MCF 10A (cell line): ENCODE measurements at regions not wholly inside any gene's neighbourhood (a gene's known extent, or its start where the extent isn't known, plus 50 kb on each side); places are given as distances from the start of the nearest gene placed in this dataset.
"Not testable (repeated sequence)": the region's sequence is repeated elsewhere in the genome, so short reads cannot be mapped to it uniquely, and the experiment has no call there.

Experiments used
- BruUV-seq: library from RNA; stranded (reverse); fragments of 400-500 nt; replicated peaks from 2 replicates; lab custom pipeline; 2021; lab: Mats Ljungman, UMichigan
- CTCF ChIA-PET: fragments of 300-600 bp; sonication (Branson Sonifier 250); formaldehyde crosslinking; extraction: SDS; loops from one replicate; lab custom pipeline; 2021; ENCODE audit warnings: antibody characterized with exemption, inconsistent platforms; lab: Yijun Ruan, JAX
- POLR2A ChIA-PET: fragments of 300-600, 350-650 bp; sonication (Branson Sonifier 250); formaldehyde crosslinking; extraction: SDS; loops from one replicate; lab custom pipeline; 2020; ENCODE audit warnings: antibody characterized with exemption, inconsistent platforms; lab: Yijun Ruan, JAX
- DNase-seq: peaks from one replicate; pipeline ENCODE4 v3.0.0-alpha.2; 2018; ENCODE audit not compliant: unreplicated experiment
- H3K27ac Mint-ChIP-seq: one replicate; pipeline ENCODE4 v1.8.0; 2022; ENCODE audit warnings: mild to moderate bottlenecking, low read depth, mixed read lengths; ENCODE audit not compliant: unreplicated experiment
- H3K27me3 Mint-ChIP-seq: one replicate; pipeline ENCODE4 v1.8.0; 2022; ENCODE audit warnings: mixed read lengths; ENCODE audit not compliant: insufficient read depth, unreplicated experiment
- H3K36me3 Mint-ChIP-seq: one replicate; pipeline ENCODE4 v1.8.0; 2022; ENCODE audit warnings: mild to moderate bottlenecking, moderate library complexity, mixed read lengths; ENCODE audit not compliant: insufficient read depth, unreplicated experiment
- H3K4me1 Mint-ChIP-seq: one replicate; pipeline ENCODE4 v1.8.0; 2022; ENCODE audit warnings: mixed read lengths; ENCODE audit not compliant: insufficient read depth, unreplicated experiment
- H3K4me3 Mint-ChIP-seq: one replicate; pipeline ENCODE4 v1.8.0; 2022; ENCODE audit warnings: mild to moderate bottlenecking, moderate library complexity, mixed read lengths; ENCODE audit not compliant: unreplicated experiment
- H3K9me3 Mint-ChIP-seq: one replicate; pipeline ENCODE4 v1.8.0; 2022; ENCODE audit warnings: mixed read lengths; ENCODE audit not compliant: unreplicated experiment
- intact Hi-C: fragments of 100-400 bp; cut with micrococcal nuclease; formaldehyde crosslinking; loops from 2 replicates; pipeline ENCODE4 v1.14.1; 2022
- TF ChIP-seq, protein P1 (sequence below): fragments of 200-600 bp; IDR thresholded peaks from one replicate; pipeline ENCODE4 v1.8.0; 2022; ENCODE audit warnings: antibody characterized with exemption, mild to moderate bottlenecking; ENCODE audit not compliant: unreplicated experiment

DNA sequence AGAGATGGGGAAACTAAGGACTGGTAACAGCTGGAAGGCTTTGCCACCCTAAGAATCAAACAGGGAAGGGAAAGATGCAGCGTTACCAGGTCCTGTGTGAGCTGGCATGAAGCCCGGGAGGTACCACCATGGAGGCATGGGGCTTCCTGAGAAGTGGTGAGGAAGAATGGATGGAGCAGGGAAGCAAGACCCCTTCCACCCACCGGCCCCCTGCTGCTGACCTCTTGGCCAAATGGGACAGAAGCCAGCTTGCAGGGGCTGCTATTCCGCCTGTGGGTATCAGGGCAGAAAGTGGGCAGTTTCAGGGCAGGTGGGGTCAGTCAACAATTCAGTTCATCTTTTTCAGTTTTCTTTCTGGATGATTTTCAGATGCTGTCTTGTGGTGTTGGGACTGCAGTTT, 1099.9 kb downstream of the TBC1D22A start:
- H3K27me3 Mint-ChIP-seq = peaks cover 14% of the 10 kb centered on the region
- no TSS peak for BruUV-seq
- H3K27ac Mint-ChIP-seq = no peak overlapping the region
- CTCF ChIA-PET = no interaction called here
- TF ChIP-seq, protein P1, sequence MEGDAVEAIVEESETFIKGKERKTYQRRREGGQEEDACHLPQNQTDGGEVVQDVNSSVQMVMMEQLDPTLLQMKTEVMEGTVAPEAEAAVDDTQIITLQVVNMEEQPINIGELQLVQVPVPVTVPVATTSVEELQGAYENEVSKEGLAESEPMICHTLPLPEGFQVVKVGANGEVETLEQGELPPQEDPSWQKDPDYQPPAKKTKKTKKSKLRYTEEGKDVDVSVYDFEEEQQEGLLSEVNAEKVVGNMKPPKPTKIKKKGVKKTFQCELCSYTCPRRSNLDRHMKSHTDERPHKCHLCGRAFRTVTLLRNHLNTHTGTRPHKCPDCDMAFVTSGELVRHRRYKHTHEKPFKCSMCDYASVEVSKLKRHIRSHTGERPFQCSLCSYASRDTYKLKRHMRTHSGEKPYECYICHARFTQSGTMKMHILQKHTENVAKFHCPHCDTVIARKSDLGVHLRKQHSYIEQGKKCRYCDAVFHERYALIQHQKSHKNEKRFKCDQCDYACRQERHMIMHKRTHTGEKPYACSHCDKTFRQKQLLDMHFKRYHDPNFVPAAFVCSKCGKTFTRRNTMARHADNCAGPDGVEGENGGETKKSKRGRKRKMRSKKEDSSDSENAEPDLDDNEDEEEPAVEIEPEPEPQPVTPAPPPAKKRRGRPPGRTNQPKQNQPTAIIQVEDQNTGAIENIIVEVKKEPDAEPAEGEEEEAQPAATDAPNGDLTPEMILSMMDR = no peak
- H3K36me3 Mint-ChIP-seq = no peaks in the 10 kb centered on the region
- H3K9me3 Mint-ChIP-seq = peaks cover 6% of the 10 kb centered on the region
- no peak for DNase-seq
- POLR2A ChIA-PET = no interaction called here
- intact Hi-C loops = no loop called here
- no peak overlapping the region for H3K4me3 Mint-ChIP-seq
- H3K4me1 Mint-ChIP-seq = no peaks in the 10 kb centered on the region

DNA sequence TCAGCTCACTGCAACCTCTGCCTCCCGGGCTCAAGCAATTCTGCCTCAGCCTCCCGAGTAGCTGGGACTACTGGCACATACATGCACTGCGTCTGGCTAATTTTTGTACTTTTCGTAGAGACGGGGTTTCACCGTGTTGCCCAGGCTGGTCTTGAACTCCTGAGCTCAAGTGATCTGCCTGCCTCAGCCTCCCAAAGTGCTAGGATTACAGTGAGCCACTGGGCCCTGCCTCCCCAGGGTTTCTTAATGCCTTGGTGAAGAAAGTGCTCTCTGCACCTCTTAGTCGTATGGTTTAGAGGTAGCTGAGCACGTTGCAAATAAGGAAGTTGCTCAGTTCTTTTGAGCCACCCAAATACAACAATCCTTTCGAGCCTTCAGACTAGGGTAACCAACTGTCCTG, 1098.5 kb downstream of the TBC1D22A start:
- peaks cover 22% of the 10 kb centered on the region for H3K27me3 Mint-ChIP-seq
- H3K4me3 Mint-ChIP-seq, BruUV-seq, POLR2A ChIA-PET, H3K4me1 Mint-ChIP-seq, DNase-seq, H3K27ac Mint-ChIP-seq, CTCF ChIA-PET, intact Hi-C loops, H3K9me3 Mint-ChIP-seq, H3K36me3 Mint-ChIP-seq: not testable (repeated sequence)

DNA sequence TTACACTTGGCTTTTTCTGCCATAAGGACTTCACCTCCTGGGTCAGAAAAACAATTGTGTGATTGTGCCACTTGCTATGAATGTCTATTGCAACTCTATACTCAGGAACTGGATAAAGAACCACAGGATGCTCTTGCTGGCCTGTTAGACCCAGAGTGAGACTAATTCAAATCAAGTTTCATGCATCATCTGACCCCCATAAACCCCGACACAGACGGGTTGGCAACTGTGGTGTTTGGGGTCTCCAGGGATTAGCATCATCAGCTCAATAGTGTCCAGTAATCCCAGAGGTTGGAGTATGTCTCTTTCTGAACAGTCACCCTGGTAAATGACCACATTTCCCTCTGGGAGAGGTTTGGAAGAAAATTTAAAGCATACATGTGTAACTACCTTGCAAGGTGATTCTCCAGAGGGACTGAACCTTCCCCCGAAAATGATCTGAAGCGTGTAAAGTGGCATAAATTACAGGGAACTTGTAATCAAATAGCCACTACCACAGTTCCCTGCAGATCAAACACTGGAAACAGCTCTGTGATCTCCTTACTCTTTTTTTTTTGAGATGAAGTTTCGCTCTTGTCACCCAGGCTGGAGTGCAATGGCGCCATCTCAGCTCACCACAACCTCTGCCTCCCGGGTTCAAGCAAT, 1097.6 kb downstream of the TBC1D22A start:
- TF ChIP-seq, protein P1 = no peak
- Mint-ChIP-seq H3K4me1 (no peaks in the 10 kb centered on the region), H3K9me3 (peaks cover 6% of the 10 kb centered on the region), H3K27me3 (peaks cover 22% of the 10 kb centered on the region), H3K27ac (no peak overlapping the region), H3K4me3 (no peak overlapping the region), H3K36me3 (no peaks in the 10 kb centered on the region)
- intact Hi-C loops = no loop called here
- POLR2A ChIA-PET = no interaction called here
- no peak for DNase-seq
- BruUV-seq = no TSS peak
- CTCF ChIA-PET = no interaction called here

DNA sequence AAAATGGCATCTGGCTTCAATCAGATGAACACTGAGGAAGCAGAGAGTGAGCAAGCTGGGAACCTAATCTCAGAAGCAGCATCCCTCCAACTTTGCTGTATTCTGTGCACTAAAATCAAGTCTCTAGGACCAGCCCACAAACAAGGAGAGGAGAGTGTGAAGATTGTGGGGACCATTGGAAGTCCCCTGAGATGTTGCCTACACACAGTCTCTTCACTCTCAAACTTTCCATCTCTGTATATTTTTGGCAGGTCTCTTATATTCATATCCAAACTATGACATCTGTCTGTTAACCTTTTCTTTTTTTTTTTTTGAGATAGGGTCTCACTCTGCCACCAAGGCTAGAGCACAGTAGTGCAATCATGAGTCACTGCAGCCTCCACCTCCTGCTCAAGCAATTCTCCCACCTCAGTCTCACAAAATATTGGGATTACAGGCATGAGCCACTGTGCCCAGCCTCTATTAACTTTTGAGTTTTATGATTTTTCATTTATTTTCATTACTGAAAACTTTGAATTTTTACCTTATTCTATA, 1096.4 kb downstream of the TBC1D22A start:
- H3K36me3 Mint-ChIP-seq = no peaks in the 10 kb centered on the region
- H3K9me3 Mint-ChIP-seq = peaks cover 11% of the 10 kb centered on the region
- H3K27me3 Mint-ChIP-seq = peaks cover 29% of the 10 kb centered on the region
- no peak for DNase-seq
- no TSS peak for BruUV-seq
- CTCF ChIA-PET = interaction anchor here (0.6 kb wide), 1 partner anchor 604 kb away, joined by 3 read pairs; no protein-coding TSS in a partner anchor
- H3K27ac Mint-ChIP-seq = no peak overlapping the region
- H3K4me1 Mint-ChIP-seq = peaks cover 6% of the 10 kb centered on the region
- no peak overlapping the region for H3K4me3 Mint-ChIP-seq
- POLR2A ChIA-PET = no interaction called here
- intact Hi-C loops = no loop called here
- TF ChIP-seq, protein P1 = no peak
